AG04450 (cell line): ENCODE measurements at regions not wholly inside any gene's neighbourhood (a gene's known extent, or its start where the extent isn't known, plus 50 kb on each side); places are given as distances from the start of the nearest gene placed in this dataset.

Experiments used
- CTCF ChIA-PET: fragments of 300-600, 350-600 bp; formaldehyde crosslinking; extraction: SDS; loops from one replicate; lab custom pipeline; 2022; ENCODE audit warnings: antibody characterized with exemption, inconsistent platforms; lab: Charles Lee
- POLR2A ChIA-PET: fragments of 350-600 bp; formaldehyde crosslinking; extraction: SDS; loops from one replicate; lab custom pipeline; 2021; ENCODE audit warnings: antibody characterized with exemption, inconsistent platforms; lab: Yijun Ruan, JAX
- DNase-seq: peaks from one replicate; pipeline ENCODE4 v3.0.0-alpha.2; 2011; ENCODE audit warnings: low read depth, low spot score
- H3K27ac ChIP-seq: one replicate; pipeline ENCODE4 v1.5.1; 2012; ENCODE audit warnings: low read depth, low read length, control low read depth
- H3K27me3 ChIP-seq: one replicate; pipeline ENCODE4 v1.6.0; 2012; ENCODE audit warnings: low read length; ENCODE audit not compliant: control insufficient read depth, insufficient read depth
- H3K4me3 ChIP-seq: 2 replicates; pipeline ENCODE4 v1.5.1; 2011; ENCODE audit warnings: mild to moderate bottlenecking, low read depth, low read length, control low read depth
- H3K9me3 ChIP-seq: 2 replicates; pipeline ENCODE4 v1.5.1; 2012; ENCODE audit warnings: low read length; ENCODE audit not compliant: control insufficient read depth, insufficient read depth
- CTCF ChIP-seq: IDR thresholded peaks from 2 replicates; pipeline ENCODE4 v1.5.1; 2011; ENCODE audit warnings: low read depth, low read length, control low read depth, inconsistent platforms

- TF ChIP-seq CTCF, result no peak
- peaks cover 20% of the 10 kb centered on the region for H3K27me3 ChIP-seq
- no peak overlapping the region for H3K4me3 ChIP-seq
- no peaks in the 10 kb centered on the region; the same call in 1 of the 2 replicates for H3K9me3 ChIP-seq
- H3K27ac ChIP-seq, result no peak overlapping the region
- CTCF ChIA-PET, result interaction anchor here (1.6 kb wide), 1 partner anchor 131 kb away, joined by 3 read pairs; no protein-coding TSS in a partner anchor
- POLR2A ChIA-PET, result no interaction called here
- no peak for DNase-seq
Observed at GRCh38 chr9:96069629-96070220, 194.2 kb downstream of the ERCC6L2 start.

- H3K9me3 ChIP-seq, result no peaks in the 10 kb centered on the region; the same call in 1 of the 2 replicates
Observed at GRCh38 chr9:96068511-96068910, 193.0 kb downstream of the ERCC6L2 start.

GRCh38 chr9:96067600-96067999 lies 192.1 kb downstream of the ERCC6L2 start:
- H3K4me3 ChIP-seq, result no peak overlapping the region
- peaks cover 20% of the 10 kb centered on the region for H3K27me3 ChIP-seq
- ChIA-PET POLR2A (no interaction called here), CTCF (no interaction called here)
- DNase-seq, result no peak
- no peak for TF ChIP-seq CTCF
- H3K27ac ChIP-seq, result no peak overlapping the region
- no peaks in the 10 kb centered on the region; the same call in 1 of the 2 replicates for H3K9me3 ChIP-seq

More at GRCh38 chr9:96068511-96068910, 193.0 kb downstream of the ERCC6L2 start:
- no peak overlapping the region for H3K27ac ChIP-seq
- peaks cover 20% of the 10 kb centered on the region for H3K27me3 ChIP-seq
- H3K4me3 ChIP-seq, result no peak overlapping the region
- TF ChIP-seq CTCF, result no peak
- no peak for DNase-seq
- POLR2A ChIA-PET, result no interaction called here
- CTCF ChIA-PET, result no interaction called here

- POLR2A ChIA-PET, result no interaction called here
- Histone ChIP-seq H3K27me3 (peaks cover 20% of the 10 kb centered on the region), H3K4me3 (no peak overlapping the region), H3K9me3 (no peaks in the 10 kb centered on the region; the same call in 1 of the 2 replicates), H3K27ac (no peak overlapping the region)
- CTCF ChIA-PET, result no interaction called here
- no peak for DNase-seq
- TF ChIP-seq CTCF, result no peak
Observed at GRCh38 chr9:96067004-96067403, 191.5 kb downstream of the ERCC6L2 start.

GRCh38 chr9:96065482-96066251 lies 190.2 kb downstream of the ERCC6L2 start:
- Histone ChIP-seq H3K4me3 (no peak overlapping the region), H3K27me3 (peaks cover 17% of the 10 kb centered on the region), H3K27ac (no peak overlapping the region), H3K9me3 (no peaks in the 10 kb centered on the region; the same call in 1 of the 2 replicates)
- CTCF ChIA-PET, result no interaction called here
- POLR2A ChIA-PET, result no interaction called here
- no peak for TF ChIP-seq CTCF
- no peak for DNase-seq
